Stimulated activated CD4-positive, alpha-beta T cell treated with anti-CD3 and anti-CD28 coated beads, Interleukin-4, amount 100 ng/mL, for 48 hours (primary cell): ENCODE measurements at regions not wholly inside any gene's neighbourhood (a gene's known extent, or its start where the extent isn't known, plus 50 kb on each side); places are given as distances from the start of the nearest gene placed in this dataset.

Experiments
- DNase-seq, 2 donors: peaks; one replicate each; pipeline ENCODE4 v3.0.0-alpha.2; 2020; ENCODE audit warnings: low read depth in 2 of 2

GRCh38 chr14:34018125-34018524 lies 67.3 kb upstream of the EGLN3 start:
- no peak for DNase-seq

- DNase-seq, result no peak
Measured at GRCh38 chr14:34015383-34015782, 64.5 kb upstream of the EGLN3 start.

- DNase-seq, result no peak
Measured at GRCh38 chr14:34014936-34015335, 64.1 kb upstream of the EGLN3 start.

- DNase-seq, result no peak
Measured at GRCh38 chr14:34013721-34014060, 62.8 kb upstream of the EGLN3 start.

- no peak for DNase-seq
Measured at GRCh38 chr14:34012978-34013720, 62.3 kb upstream of the EGLN3 start.

- DNase-seq, result no peak
Measured at GRCh38 chr14:34012369-34012768, 61.5 kb upstream of the EGLN3 start.

GRCh38 chr14:34009956-34010355 lies 59.1 kb upstream of the EGLN3 start:
- DNase-seq, result no peak

- no peak for DNase-seq
Measured at GRCh38 chr14:34007902-34008301, 57.0 kb upstream of the EGLN3 start.

GRCh38 chr14:34005901-34006300 lies 55.0 kb upstream of the EGLN3 start:
- no peak for DNase-seq

GRCh38 chr14:34004881-34005280 lies 54.0 kb upstream of the EGLN3 start:
- no peak for DNase-seq

GRCh38 chr14:34003691-34004090 lies 52.8 kb upstream of the EGLN3 start:
- DNase-seq, result no peak

GRCh38 chr14:34003082-34003668 lies 52.3 kb upstream of the EGLN3 start:
- DNase-seq, result no peak
